Heart left ventricle (tissue), 16 donors: ENCODE measurements at regions not wholly inside any gene's neighbourhood (a gene's known extent, or its start where the extent isn't known, plus 50 kb on each side); places are given as distances from the start of the nearest gene placed in this dataset.
"Not testable (repeated sequence)": the region's sequence is repeated elsewhere in the genome, so short reads cannot be mapped to it uniquely, and the experiment has no call there.

ENCODE experiments used
- ATAC-seq, 4 donors: fragments of 200-7000 bp; cut with Tn5 transposase; one replicate each; pipeline ENCODE4 v1.9.1; 2020 to 2022; ENCODE audit warnings: moderate library complexity in 4 of 4, mild to moderate bottlenecking in 3 of 4, moderate number of reproducible peaks in 1 of 4
- DNase-seq, 5 donors: peaks; one replicate each; pipeline ENCODE4 v3.0.0-alpha.2; 2020
- H3K27ac ChIP-seq, 12 donors: fragments of 200-600 bp; sonication (generic) in 4 of 12; one replicate each; pipeline versions ENCODE4 v1.5.0 to v1.8.0; 2016 to 2022; ENCODE audit warnings: mild to moderate bottlenecking in 2 of 12
- H3K27me3 ChIP-seq, 9 donors: fragments of 200-600 bp; sonication (generic) in 2 of 9; one replicate each; pipeline versions ENCODE4 v1.5.1 to v1.8.0; 2016 to 2022; ENCODE audit warnings: mild to moderate bottlenecking in 3 of 9
- H3K36me3 ChIP-seq, 9 donors: fragments of 200-600 bp; sonication (generic) in 2 of 9; one replicate each; pipeline versions ENCODE4 v1.5.0 to v1.8.0; 2018 to 2022; ENCODE audit warnings: mild to moderate bottlenecking in 2 of 9
- H3K4me1 ChIP-seq, 12 donors: fragments of 200-600 bp; sonication (generic) in 4 of 12; one replicate each; pipeline versions ENCODE4 v1.5.0 to v1.8.0; 2016 to 2022; ENCODE audit warnings: mild to moderate bottlenecking in 3 of 12
- H3K4me3 ChIP-seq, 12 donors: fragments of 200-600 bp; sonication (generic) in 4 of 12; one replicate each; pipeline versions ENCODE4 v1.5.0 to v1.8.0; 2017 to 2022; ENCODE audit warnings: mild to moderate bottlenecking in 9 of 12, moderate library complexity in 4 of 12
- H3K9me3 ChIP-seq, 12 donors: fragments of 200-600 bp; sonication (generic) in 4 of 12; one replicate each; pipeline versions ENCODE4 v1.5.0 to v1.8.0; 2016 to 2022; ENCODE audit warnings: mild to moderate bottlenecking in 1 of 12
- POLR2A ChIP-seq, 2 donors: fragments of 450-650 bp; IDR thresholded peaks; one replicate each; pipeline ENCODE4 v1.6.1; 2017; ENCODE audit warnings: antibody characterized with exemption in 2 of 2, mild to moderate bottlenecking in 2 of 2, moderate library complexity in 2 of 2
- WGBS, 4 donors: extraction: QIAGEN DNeasy Blood & Tissue Kit in 2 of 4; methylation state at CpG; one replicate each; pipeline versions ENCODE4 v1.1.5 to v1.1.7; 2013 to 2018; 5-methylcytosine and 5-hydroxymethylcytosine counted together
- intact Hi-C, 10 donors: fragments of 100-400 bp; cut with DNase I; formaldehyde crosslinking; loops; one replicate each; pipeline versions ENCODE4 v1.11.1 to v1.14.2; 2022
- TF ChIP-seq, protein P1 (sequence below), 12 donors: fragments of 200-600 bp; sonication (generic) in 4 of 12; IDR thresholded peaks; one replicate each; pipeline versions ENCODE4 v1.5.0 to v1.8.0; 2018 to 2022; ENCODE audit warnings: antibody characterized with exemption in 12 of 12, mild to moderate bottlenecking in 5 of 12
- donor health status: ischemic (EF 13 %, LVEDD 7.1; RV severe dilation, severe dysfunction).
- donor health status: healthy with polysubstance abuse.
- donor health status: DM: no; HTN: yes; CAD: no.
- donor health status: DM: no; HTN: no; CAD: no.
- donor health status: ischemic (EF 25% LVEDD 6.9; RV normal size, moderate dysfunction).
- donor health status: ischemic (EF 25% LVEDD 5.7; RV mildly dilated, moderate dysfunction).
- donor health status: healthy.
- donor health status: DM: yes; HTN: yes; CAD: no.
- donor health status: ischemic (EF 35%, LVEDD 5.7; RV mildly dilated, moderate dysfunction).
- donor health status: nonischemic (EF 11% LVEDD 7.7; RV severe dilation, severe dysfunction).
- donor health status: DM: yes; HTN: yes; CAD: no.
- donor health status: PGD.
- donor health status: ischemic (EF 29% LVEDD 5.4; RV normal size, mild dysfunction).
- donor health status: nonischemic (EF 23%, LVEDD 6.1; RV moderate dilation, normal function).

DNA sequence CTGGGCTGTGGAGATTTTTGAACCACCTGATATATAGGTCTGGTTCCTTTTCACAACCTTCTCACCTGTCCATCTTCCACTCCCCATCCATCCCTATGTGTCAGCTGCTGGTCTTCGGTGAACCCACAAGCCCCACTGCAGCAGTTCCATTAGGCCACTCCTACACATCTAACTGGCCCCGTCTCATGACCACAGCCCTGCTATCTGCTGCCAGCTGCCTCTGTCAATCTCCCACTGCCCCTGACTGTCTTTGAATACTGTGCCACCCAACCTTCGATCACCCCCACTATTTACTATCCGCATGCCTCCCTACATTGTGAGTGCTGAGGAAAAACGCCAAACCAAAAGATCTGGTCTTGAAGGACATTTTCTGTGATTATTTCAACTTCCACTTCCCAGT, 795.4 kb downstream of the IGSF11 start:
- DNase-seq (no peak), ATAC-seq (no peak)
- Histone ChIP-seq H3K9me3 (no peaks in the 10 kb centered on the region), H3K27ac (no peak overlapping the region), H3K4me3 (no peak overlapping the region), H3K36me3 (no peaks in the 10 kb centered on the region), H3K27me3 (no peaks in the 10 kb centered on the region), H3K4me1 (no peaks in the 10 kb centered on the region)
- intact Hi-C loops = no loop called here
- WGBS, 4 donors = 83 to 92% (median 91%) methylated on average over 5 of the region's 5 CpGs
- no peak for TF ChIP-seq POLR2A (IDR thresholded peaks at IDR 0.05)
- TF ChIP-seq, protein P1, sequence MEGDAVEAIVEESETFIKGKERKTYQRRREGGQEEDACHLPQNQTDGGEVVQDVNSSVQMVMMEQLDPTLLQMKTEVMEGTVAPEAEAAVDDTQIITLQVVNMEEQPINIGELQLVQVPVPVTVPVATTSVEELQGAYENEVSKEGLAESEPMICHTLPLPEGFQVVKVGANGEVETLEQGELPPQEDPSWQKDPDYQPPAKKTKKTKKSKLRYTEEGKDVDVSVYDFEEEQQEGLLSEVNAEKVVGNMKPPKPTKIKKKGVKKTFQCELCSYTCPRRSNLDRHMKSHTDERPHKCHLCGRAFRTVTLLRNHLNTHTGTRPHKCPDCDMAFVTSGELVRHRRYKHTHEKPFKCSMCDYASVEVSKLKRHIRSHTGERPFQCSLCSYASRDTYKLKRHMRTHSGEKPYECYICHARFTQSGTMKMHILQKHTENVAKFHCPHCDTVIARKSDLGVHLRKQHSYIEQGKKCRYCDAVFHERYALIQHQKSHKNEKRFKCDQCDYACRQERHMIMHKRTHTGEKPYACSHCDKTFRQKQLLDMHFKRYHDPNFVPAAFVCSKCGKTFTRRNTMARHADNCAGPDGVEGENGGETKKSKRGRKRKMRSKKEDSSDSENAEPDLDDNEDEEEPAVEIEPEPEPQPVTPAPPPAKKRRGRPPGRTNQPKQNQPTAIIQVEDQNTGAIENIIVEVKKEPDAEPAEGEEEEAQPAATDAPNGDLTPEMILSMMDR (IDR thresholded peaks at IDR 0.05) = no peak

DNA sequence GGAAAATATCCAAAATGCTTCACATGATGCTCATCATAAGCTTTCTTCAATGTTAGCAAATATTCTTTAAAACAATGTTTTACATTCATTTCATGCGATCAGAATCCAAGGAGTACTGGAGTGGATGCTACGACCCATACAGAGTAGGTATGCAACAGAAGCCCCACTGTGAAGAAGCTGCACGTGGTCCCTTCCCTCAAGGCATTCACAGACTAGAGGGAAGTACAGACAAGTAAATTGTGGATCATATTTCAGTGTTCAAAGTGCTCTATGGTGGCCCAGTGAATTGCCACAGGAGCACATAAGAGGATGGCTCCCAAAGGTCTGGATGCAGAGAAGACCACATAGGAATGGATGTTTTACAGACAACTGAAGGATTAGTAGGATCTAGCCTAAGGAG, 789.9 kb downstream of the IGSF11 start:
- TF ChIP-seq, protein P1 (IDR thresholded peaks at IDR 0.05) = no peak
- no peak for TF ChIP-seq POLR2A (IDR thresholded peaks at IDR 0.05)
- Histone ChIP-seq H3K9me3 (no peaks in the 10 kb centered on the region), H3K36me3 (no peaks in the 10 kb centered on the region), H3K27ac (no peak overlapping the region), H3K4me1 (no peaks in the 10 kb centered on the region), H3K27me3 (no peaks in the 10 kb centered on the region), H3K4me3 (no peak overlapping the region)
- intact Hi-C loops = no loop called here
- no peak for ATAC-seq
- DNase-seq = no peak
- WGBS, 4 donors = 68 to 75% (median 71%) methylated on average over 3 of the region's 3 CpGs

DNA sequence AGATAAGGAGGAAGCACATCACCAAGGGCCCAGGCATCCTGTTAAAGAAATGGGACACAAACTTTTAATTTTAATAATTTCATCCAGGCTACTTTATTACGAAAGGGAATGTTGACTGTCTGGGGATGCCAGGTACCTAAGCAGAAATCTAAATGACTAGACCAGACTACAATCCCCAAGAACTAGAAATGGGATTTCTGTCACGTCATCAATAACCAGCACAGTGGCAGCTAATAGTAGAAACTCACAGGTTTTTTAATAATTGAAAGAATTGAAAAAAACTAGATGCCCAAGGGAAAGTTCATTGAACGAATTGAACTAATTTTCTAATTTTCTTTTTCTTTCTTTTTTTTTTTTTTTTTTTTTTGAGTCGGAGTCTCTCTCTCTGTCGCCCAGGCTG, 789.3 kb downstream of the IGSF11 start:
- 85 to 90% (median 89%) methylated on average over 5 of the region's 5 CpGs for WGBS, 4 donors
- intact Hi-C loops = no loop called here
- ATAC-seq = no peak
- Histone ChIP-seq H3K27ac (no peak overlapping the region), H3K27me3 (no peaks in the 10 kb centered on the region), H3K36me3 (no peaks in the 10 kb centered on the region), H3K4me3 (no peak overlapping the region), H3K4me1 (no peaks in the 10 kb centered on the region), H3K9me3 (no peaks in the 10 kb centered on the region)
- DNase-seq = no peak
- no peak for TF ChIP-seq POLR2A (IDR thresholded peaks at IDR 0.05)
- TF ChIP-seq, protein P1 (IDR thresholded peaks at IDR 0.05) = no peak

DNA sequence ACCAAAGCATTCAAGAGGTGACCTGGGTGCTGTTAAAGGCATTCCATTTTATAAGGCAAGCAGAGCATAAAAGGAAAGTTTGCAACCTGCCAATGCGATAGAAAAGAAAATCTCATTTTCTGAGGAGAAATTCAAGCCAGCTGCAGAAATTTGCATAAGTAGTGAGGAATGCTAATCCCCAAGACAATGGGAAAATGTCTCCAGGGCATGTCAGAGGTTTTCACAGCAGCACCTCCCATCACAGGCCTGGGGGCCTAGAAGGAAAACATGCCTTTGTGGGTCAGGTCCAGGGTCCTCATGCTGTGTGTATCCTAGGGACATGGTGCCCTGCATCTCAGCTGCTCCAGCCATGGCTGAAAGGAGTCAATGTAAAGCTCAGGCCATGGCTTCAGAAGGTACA, 775.8 kb downstream of the IGSF11 start:
- H3K4me3 ChIP-seq, DNase-seq, H3K4me1 ChIP-seq, H3K27me3 ChIP-seq, H3K27ac ChIP-seq, H3K36me3 ChIP-seq, ATAC-seq, intact Hi-C loops: not testable (repeated sequence)
- H3K9me3 ChIP-seq = peaks cover 0 to 17% (median 0%) of the 10 kb centered on the region in 12 donors
- 89 to 94% (median 93%) methylated on average over 1 of the region's 1 CpG for WGBS, 4 donors

DNA sequence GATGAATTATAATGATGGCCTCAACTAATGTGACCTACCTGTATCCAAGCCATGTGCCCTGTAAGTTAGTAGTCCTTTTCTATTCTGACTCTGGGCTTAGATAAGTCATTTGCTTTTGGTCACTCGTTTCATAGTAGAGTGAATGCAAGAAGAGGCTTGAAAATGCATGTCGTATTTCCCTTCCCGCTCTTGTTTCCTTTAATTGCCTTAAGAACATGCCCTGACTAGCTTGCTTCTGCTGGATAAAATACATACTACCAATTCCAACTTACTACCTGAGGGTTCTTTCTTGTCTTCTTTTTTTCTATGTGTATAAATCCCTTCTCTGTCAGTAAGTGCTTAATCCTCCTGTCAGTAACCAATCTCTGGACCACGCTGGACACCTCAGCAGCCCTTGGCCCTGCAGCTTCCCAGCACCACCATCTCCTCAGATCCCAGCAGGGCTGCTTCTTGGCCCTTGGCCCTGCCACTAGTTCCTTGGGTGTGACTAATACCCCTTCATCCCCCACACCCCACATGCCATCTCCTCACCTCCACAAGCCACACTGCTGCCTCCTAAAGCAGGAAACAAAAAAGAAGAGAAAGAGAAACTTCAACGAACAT, 771.7 kb downstream of the IGSF11 start:
- ATAC-seq (no peak), DNase-seq (no peak)
- no peaks in the 10 kb centered on the region for H3K4me1 ChIP-seq
- no peaks in the 10 kb centered on the region for H3K36me3 ChIP-seq
- no peak for TF ChIP-seq POLR2A (IDR thresholded peaks at IDR 0.05)
- TF ChIP-seq, protein P1 (IDR thresholded peaks at IDR 0.05) = no peak
- no peak overlapping the region for H3K27ac ChIP-seq
- 83 to 88% (median 85%) methylated on average over 5 of the region's 5 CpGs for WGBS, 4 donors
- H3K4me3 ChIP-seq = no peak overlapping the region
- intact Hi-C loops = no loop called here
- H3K27me3 ChIP-seq = no peaks in the 10 kb centered on the region
- H3K9me3 ChIP-seq = peaks cover 0 to 38% (median 8%) of the 10 kb centered on the region in 12 donors
